PC-9 (cell line): ENCODE measurements at regions not wholly inside any gene's neighbourhood (a gene's known extent, or its start where the extent isn't known, plus 50 kb on each side); places are given as distances from the start of the nearest gene placed in this dataset.

ENCODE experiments used
- BruUV-seq: library from RNA; stranded (reverse); fragments of 400-500 nt; replicated peaks from 2 replicates; lab custom pipeline; 2021; lab: Mats Ljungman, UMichigan
- CTCF ChIA-PET: fragments of 300-600 bp; sonication (Branson Sonifier 250); formaldehyde crosslinking; loops from one replicate; lab custom pipeline; 2022; ENCODE audit warnings: antibody characterized with exemption; lab: Charles Lee
- POLR2A ChIA-PET: fragments of 300-600 bp; sonication (Branson Sonifier 250); formaldehyde crosslinking; loops from one replicate; lab custom pipeline; 2022; ENCODE audit warnings: antibody characterized with exemption; ENCODE audit not compliant: unreplicated experiment; lab: Charles Lee
- DNase-seq, 2 experiments: peaks; one replicate each; pipeline versions ENCODE4 v3.0.0 to v3.0.0-alpha.2; 2015 to 2022; ENCODE audit warnings: mixed read lengths in 1 of 2
- H2AFZ ChIP-seq: fragments of 200-600 bp; sonication (generic); 2 replicates; pipeline ENCODE4 v1.8.1; 2017; ENCODE audit warnings: antibody characterized with exemption
- H3F3A ChIP-seq: fragments of 200-600 bp; sonication (generic); 2 replicates; pipeline ENCODE4 v1.8.1; 2017; ENCODE audit warnings: antibody characterized with exemption, mild to moderate bottlenecking, low read depth; ENCODE audit not compliant: insufficient read depth
- H3K27ac ChIP-seq: fragments of 200-600 bp; sonication (generic); 2 replicates; pipeline ENCODE4 v1.6.1; 2016; ENCODE audit warnings: mixed run types
- H3K27me3 ChIP-seq: fragments of 200-600 bp; sonication (generic); 2 replicates; pipeline ENCODE4 v1.6.1; 2016; ENCODE audit warnings: low read depth, mixed run types; ENCODE audit not compliant: insufficient read depth
- H3K36me3 ChIP-seq: fragments of 200-600 bp; sonication (generic); 2 replicates; pipeline ENCODE4 v1.6.1; 2016; ENCODE audit warnings: low read depth, mixed run types
- H3K4me1 ChIP-seq: fragments of 200-600 bp; sonication (generic); replicated peaks from 2 replicates; pipeline ENCODE4 v1.6.1; 2016; ENCODE audit warnings: mixed run types; ENCODE audit not compliant: insufficient read depth
- H3K4me2 ChIP-seq: fragments of 200-600 bp; sonication (generic); 2 replicates; pipeline ENCODE4 v1.6.1; 2017; ENCODE audit warnings: mixed run types
- H3K4me3 ChIP-seq: fragments of 200-600 bp; sonication (generic); 2 replicates; pipeline ENCODE4 v1.6.1; 2016; ENCODE audit warnings: mixed run types
- H3K79me2 ChIP-seq: fragments of 200-600 bp; sonication (generic); 2 replicates; pipeline ENCODE4 v1.6.1; 2017; ENCODE audit warnings: low read depth, mixed run types
- H3K9me2 ChIP-seq: fragments of 200-600 bp; sonication (generic); 2 replicates; pipeline ENCODE4 v1.8.1; 2017; ENCODE audit warnings: mild to moderate bottlenecking; ENCODE audit not compliant: insufficient read depth
- H3K9me3 ChIP-seq: fragments of 200-600 bp; sonication (generic); 2 replicates; pipeline ENCODE4 v1.8.1; 2016; ENCODE audit warnings: low read depth; ENCODE audit not compliant: insufficient read depth
- H4K20me1 ChIP-seq: fragments of 200-600 bp; sonication (generic); 2 replicates; pipeline ENCODE4 v1.8.1; 2017; ENCODE audit not compliant: insufficient read depth
- CTCF ChIP-seq: fragments of 200-600 bp; sonication (generic); conservative IDR thresholded peaks from 2 replicates; pipeline ENCODE4 v1.6.1; 2017; ENCODE audit warnings: mixed run types, antibody characterized with exemption, mild to moderate bottlenecking, moderate library complexity
- EZH2 ChIP-seq: fragments of 200-600 bp; sonication (generic); IDR thresholded peaks from 2 replicates; pipeline ENCODE4 v1.8.0; 2017; ENCODE audit warnings: antibody characterized with exemption, low read depth
- intact Hi-C: fragments of 100-400 bp; cut with micrococcal nuclease; formaldehyde crosslinking; loops from one replicate; pipeline ENCODE4 v1.10.0; 2022; ENCODE audit not compliant: unreplicated experiment

- no peaks in the 10 kb centered on the region for H3K36me3 ChIP-seq
- CTCF ChIA-PET, result no interaction called here
- TF ChIP-seq EZH2, result no peak
- TF ChIP-seq CTCF, result no peak
- no peaks in the 10 kb centered on the region for H3K9me3 ChIP-seq
- no peaks in the 10 kb centered on the region for H3K79me2 ChIP-seq
- POLR2A ChIA-PET, result interaction anchor here (0.6 kb wide), 1 partner anchor 118 kb away, joined by 3 read pairs; no protein-coding TSS in a partner anchor
- no TSS peak for BruUV-seq
- peak; percentile 90 to 96 for DNase-seq
- no peaks in the 10 kb centered on the region for H3K27me3 ChIP-seq
- H3K27ac ChIP-seq, result peak overlapping the region; percentile 94
- no peak overlapping the region for H3K4me3 ChIP-seq
- no peaks in the 10 kb centered on the region for H4K20me1 ChIP-seq
- H3K9me2 ChIP-seq, result no peaks in the 10 kb centered on the region
- peaks cover 49% of the 10 kb centered on the region for H3F3A ChIP-seq
- intact Hi-C loops, result loop anchor here (1.0 to 2.0 kb wide), 6 partner anchors 95 to 354 kb away; no protein-coding TSS in a partner anchor
- H2AFZ ChIP-seq, result no peak overlapping the region
- peak overlapping the region; percentile 69 for H3K4me2 ChIP-seq
- peaks cover 80% of the 10 kb centered on the region for H3K4me1 ChIP-seq
These were observed 157.5 kb upstream of the FGGY start for GRCh38 chr1:59139396-59139795.

GRCh38 chr1:59141267-59141863 is 155.5 kb upstream of the FGGY start:
- intact Hi-C loops, result loop anchor here (10.0 kb wide), 1 partner anchor 283 kb away; no protein-coding TSS in a partner anchor
- peak in 1 of 2 experiments; percentile 26 for DNase-seq
- Histone ChIP-seq H3K27ac (peak overlapping the region; percentile 94), H3K4me2 (peak overlapping the region; percentile 69), H3K36me3 (no peaks in the 10 kb centered on the region), H3K79me2 (no peaks in the 10 kb centered on the region; the same call in 1 of the 2 replicates), H3K9me2 (no peaks in the 10 kb centered on the region), H3K27me3 (no peaks in the 10 kb centered on the region), H3K4me3 (no peak overlapping the region), H2AFZ (no peak overlapping the region), H3F3A (peaks cover 56% of the 10 kb centered on the region), H4K20me1 (no peaks in the 10 kb centered on the region), H3K4me1 (peaks cover 93% of the 10 kb centered on the region), H3K9me3 (no peaks in the 10 kb centered on the region)
- ChIA-PET POLR2A (interaction anchor here (0.8 kb wide), 1 partner anchor 358 kb away, joined by 3 read pairs; the partner anchor contains the start of gene JUN), CTCF (no interaction called here)
- no peak for TF ChIP-seq CTCF
- BruUV-seq, result no TSS peak

- no peak for TF ChIP-seq EZH2
- no peak for TF ChIP-seq CTCF
- intact Hi-C loops, result loop anchor here (1.0 to 10.0 kb wide), 6 partner anchors 154 to 402 kb away; no protein-coding TSS in a partner anchor
- H3K4me2 ChIP-seq, result peak overlapping the region; percentile 69
- H3K4me3 ChIP-seq, result 0 out of 2 replicates have a peak overlapping the region, but pooled peaks have one; percentile 15
- POLR2A ChIA-PET, result interaction anchor here (0.5 to 0.8 kb wide), 4 partner anchors 255 to 472 kb away, joined by 3 to 6 read pairs (median 5); partner anchors contain the start of gene JUN
- H3K36me3 ChIP-seq, result no peaks in the 10 kb centered on the region
- no peaks in the 10 kb centered on the region for H3K9me2 ChIP-seq
- no peaks in the 10 kb centered on the region for H3K9me3 ChIP-seq
- peak overlapping the region; percentile 94 for H3K27ac ChIP-seq
- no peak overlapping the region for H2AFZ ChIP-seq
- H3K27me3 ChIP-seq, result no peaks in the 10 kb centered on the region
- H3F3A ChIP-seq, result peaks cover 61% of the 10 kb centered on the region
- H3K4me1 ChIP-seq, result peaks cover 87% of the 10 kb centered on the region
- no peaks in the 10 kb centered on the region for H4K20me1 ChIP-seq
- CTCF ChIA-PET, result interaction anchor here (0.8 kb wide), 1 partner anchor 14 kb away, joined by 3 read pairs; no protein-coding TSS in a partner anchor
- no peaks in the 10 kb centered on the region; the same call in 1 of the 2 replicates for H3K79me2 ChIP-seq
- peak in 1 of 2 experiments; percentile 12 for DNase-seq
- BruUV-seq, result TSS peak; percentile 49
These were observed 154.4 kb upstream of the FGGY start for GRCh38 chr1:59142311-59143132.
